CD14-positive monocyte (primary cell): ENCODE measurements at regions not wholly inside any gene's neighbourhood (a gene's known extent, or its start where the extent isn't known, plus 50 kb on each side); places are given as distances from the start of the nearest gene placed in this dataset.

Experiments used
- DNase-seq, 3 donors: peaks; one replicate each; pipeline ENCODE4 v3.0.0-alpha.2; 2011 to 2022
- H2AFZ ChIP-seq: 2 replicates; pipeline ENCODE4 v1.6.0; 2012; ENCODE audit warnings: mild to moderate bottlenecking, low read depth, low read length, inconsistent platforms; ENCODE audit not compliant: insufficient read depth, poor library complexity, severe bottlenecking
- H3K27ac ChIP-seq, 2 donors: 1 replicate in 1 of 2; 2 replicates in 1 of 2; pipeline ENCODE4 v1.5.1; 2012 to 2013; ENCODE audit warnings: low read length in 2 of 2, control low read depth in 1 of 2, inconsistent platforms in 1 of 2, low read depth in 1 of 2, mild to moderate bottlenecking in 1 of 2
- H3K27me3 ChIP-seq, 2 donors: one replicate each; pipeline versions ENCODE4 v1.6.0 to v1.6.1; 2011 to 2013; ENCODE audit warnings: low read length in 2 of 2; ENCODE audit not compliant: control insufficient read depth in 2 of 2, insufficient read depth in 2 of 2
- H3K36me3 ChIP-seq, 2 donors: replicated peaks in 1 of 2; 1 replicate in 1 of 2; 2 replicates in 1 of 2; pipeline versions ENCODE4 v1.5.1 to v1.6.1; 2012 to 2013; ENCODE audit warnings: low read length in 2 of 2, control low read depth in 1 of 2, inconsistent platforms in 1 of 2, mild to moderate bottlenecking in 1 of 2; ENCODE audit not compliant: insufficient read depth in 2 of 2, control insufficient read depth in 1 of 2
- H3K4me1 ChIP-seq, 2 donors: 1 replicate in 1 of 2; 2 replicates in 1 of 2; pipeline versions ENCODE4 v1.5.1 to v1.6.1; 2012 to 2013; ENCODE audit warnings: low read length in 2 of 2, control low read depth in 1 of 2, inconsistent platforms in 1 of 2, mild to moderate bottlenecking in 1 of 2, moderate library complexity in 1 of 2; ENCODE audit not compliant: insufficient read depth in 2 of 2, control insufficient read depth in 1 of 2
- H3K4me2 ChIP-seq: replicated peaks from 2 replicates; pipeline ENCODE3; 2012; ENCODE audit warnings: low read length, moderate library complexity, mild to moderate bottlenecking; ENCODE audit not compliant: poor library complexity, severe bottlenecking; ENCODE audit errors: extremely low read depth
- H3K4me3 ChIP-seq, 3 experiments: fragments of 200-600 bp in 1 of 3; sonication (generic) in 1 of 3; replicated peaks in 1 of 3; 1 replicate in 2 of 3; 2 replicates in 1 of 3; pipeline ENCODE4 v1.5.1; 2011 to 2013; ENCODE audit warnings: low read length in 3 of 3, mild to moderate bottlenecking in 3 of 3, control low read depth in 2 of 3, low read depth in 2 of 3, inconsistent platforms in 1 of 3, moderate library complexity in 1 of 3
- H3K79me2 ChIP-seq: 2 replicates; pipeline ENCODE4 v1.6.0; 2012; ENCODE audit warnings: mild to moderate bottlenecking, control low read depth, inconsistent platforms, low read length, moderate library complexity; ENCODE audit not compliant: insufficient read depth
- H3K9ac ChIP-seq: 2 replicates; pipeline ENCODE4 v1.6.0; 2017; ENCODE audit warnings: low read length, mild to moderate bottlenecking; ENCODE audit not compliant: insufficient read depth, poor library complexity, severe bottlenecking
- H3K9me3 ChIP-seq, 2 donors: replicated peaks in 1 of 2; 1 replicate in 1 of 2; 2 replicates in 1 of 2; pipeline versions ENCODE4 v1.5.1 to v1.6.1; 2012 to 2013; ENCODE audit warnings: low read length in 2 of 2, control low read depth in 1 of 2; ENCODE audit not compliant: control insufficient read depth in 1 of 2, insufficient read depth in 1 of 2
- H4K20me1 ChIP-seq: 2 replicates; pipeline ENCODE4 v1.6.0; 2012; ENCODE audit warnings: mild to moderate bottlenecking, low read length, control low read depth, moderate library complexity; ENCODE audit not compliant: insufficient read depth
- H3K27ac Mint-ChIP-seq, 7 donors: one replicate each; pipeline ENCODE4 v1.8.0; 2020; ENCODE audit warnings: mild to moderate bottlenecking in 7 of 7, mixed read lengths in 7 of 7, moderate library complexity in 6 of 7, inconsistent platforms in 2 of 7
- H3K27me3 Mint-ChIP-seq, 3 donors: one replicate each; pipeline ENCODE4 v1.8.0; 2021 to 2022; ENCODE audit warnings: low read depth in 3 of 3, mild to moderate bottlenecking in 3 of 3, mixed read lengths in 3 of 3, moderate library complexity in 3 of 3, inconsistent platforms in 1 of 3
- H3K36me3 Mint-ChIP-seq, 2 donors: one replicate each; pipeline ENCODE4 v1.8.0; 2020; ENCODE audit warnings: mixed read lengths in 2 of 2, inconsistent platforms in 1 of 2, mild to moderate bottlenecking in 1 of 2
- H3K4me1 Mint-ChIP-seq: one replicate; pipeline ENCODE4 v1.8.0; 2020; ENCODE audit warnings: mild to moderate bottlenecking, mixed read lengths
- H3K4me3 Mint-ChIP-seq, 2 donors: one replicate each; pipeline ENCODE4 v1.8.0; 2020; ENCODE audit warnings: mild to moderate bottlenecking in 2 of 2, mixed read lengths in 2 of 2, moderate library complexity in 1 of 2
- H3K9me3 Mint-ChIP-seq, 7 donors: one replicate each; pipeline ENCODE4 v1.8.0; 2020 to 2022; ENCODE audit warnings: mixed read lengths in 7 of 7, mild to moderate bottlenecking in 6 of 7, moderate library complexity in 6 of 7, inconsistent platforms in 2 of 7
- WGBS: methylation state at CpG from one replicate; pipeline ENCODE4 v1.1.5; 2013; ENCODE audit warnings: missing lambda C conversion rate; ENCODE audit not compliant: insufficient coverage; 5-methylcytosine and 5-hydroxymethylcytosine counted together
- intact Hi-C, 2 donors: fragments of 100-400 bp; cut with micrococcal nuclease; formaldehyde crosslinking; loops; one replicate each; pipeline versions ENCODE4 v1.15.0 to v1.15.1; 2023
- TF ChIP-seq, protein P1 (sequence below): fragments of 200-600 bp; IDR thresholded peaks from one replicate; pipeline ENCODE4 v1.8.0; 2022; ENCODE audit warnings: antibody characterized with exemption, mild to moderate bottlenecking

DNA sequence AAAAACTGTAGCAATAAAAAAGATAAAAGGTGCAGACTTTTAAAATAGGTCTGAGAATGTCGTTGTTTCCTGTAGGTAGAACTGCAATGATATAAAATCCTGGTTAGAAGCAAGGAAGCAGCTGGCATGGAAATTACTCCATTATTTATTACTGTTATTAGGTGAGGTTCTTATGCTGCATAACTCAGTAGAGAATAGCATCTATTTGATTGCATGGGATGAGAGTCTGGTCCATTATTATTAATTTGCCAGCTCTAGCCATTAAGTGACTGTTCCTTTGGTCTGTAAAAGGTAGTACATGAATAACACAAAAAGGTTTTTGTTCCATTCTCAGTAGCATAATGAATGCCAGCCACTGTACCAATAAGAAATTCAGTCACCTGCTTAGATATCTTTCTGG, 358.6 kb downstream of the RBM43 start:
- no peaks in the 10 kb centered on the region for H3K36me3 Mint-ChIP-seq
- intact Hi-C loops, result no loop called here
- Histone ChIP-seq H4K20me1 (no peaks in the 10 kb centered on the region), H3K9ac (no peak overlapping the region), H2AFZ (no peak overlapping the region), H3K4me3 (no peak overlapping the region), H3K27me3 (no peaks in the 10 kb centered on the region), H3K79me2 (no peaks in the 10 kb centered on the region), H3K9me3 (peaks cover 6 to 25% of the 10 kb centered on the region in 2 donors), H3K4me1 (no peaks in the 10 kb centered on the region), H3K4me2 (no peak overlapping the region), H3K36me3 (no peaks in the 10 kb centered on the region), H3K27ac (no peak overlapping the region)
- TF ChIP-seq, protein P1, sequence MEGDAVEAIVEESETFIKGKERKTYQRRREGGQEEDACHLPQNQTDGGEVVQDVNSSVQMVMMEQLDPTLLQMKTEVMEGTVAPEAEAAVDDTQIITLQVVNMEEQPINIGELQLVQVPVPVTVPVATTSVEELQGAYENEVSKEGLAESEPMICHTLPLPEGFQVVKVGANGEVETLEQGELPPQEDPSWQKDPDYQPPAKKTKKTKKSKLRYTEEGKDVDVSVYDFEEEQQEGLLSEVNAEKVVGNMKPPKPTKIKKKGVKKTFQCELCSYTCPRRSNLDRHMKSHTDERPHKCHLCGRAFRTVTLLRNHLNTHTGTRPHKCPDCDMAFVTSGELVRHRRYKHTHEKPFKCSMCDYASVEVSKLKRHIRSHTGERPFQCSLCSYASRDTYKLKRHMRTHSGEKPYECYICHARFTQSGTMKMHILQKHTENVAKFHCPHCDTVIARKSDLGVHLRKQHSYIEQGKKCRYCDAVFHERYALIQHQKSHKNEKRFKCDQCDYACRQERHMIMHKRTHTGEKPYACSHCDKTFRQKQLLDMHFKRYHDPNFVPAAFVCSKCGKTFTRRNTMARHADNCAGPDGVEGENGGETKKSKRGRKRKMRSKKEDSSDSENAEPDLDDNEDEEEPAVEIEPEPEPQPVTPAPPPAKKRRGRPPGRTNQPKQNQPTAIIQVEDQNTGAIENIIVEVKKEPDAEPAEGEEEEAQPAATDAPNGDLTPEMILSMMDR, result no peak
- peaks cover 8 to 23% (median 16%) of the 10 kb centered on the region in 7 donors for H3K9me3 Mint-ChIP-seq
- H3K27ac Mint-ChIP-seq, result no peak overlapping the region
- H3K4me3 Mint-ChIP-seq, result no peak overlapping the region
- peaks cover 1 to 4% (median 2%) of the 10 kb centered on the region in 3 donors for H3K27me3 Mint-ChIP-seq
- WGBS, result no CpG with 5 or more reads among the region's 1 CpG
- no peak for DNase-seq
- H3K4me1 Mint-ChIP-seq, result no peaks in the 10 kb centered on the region

DNA sequence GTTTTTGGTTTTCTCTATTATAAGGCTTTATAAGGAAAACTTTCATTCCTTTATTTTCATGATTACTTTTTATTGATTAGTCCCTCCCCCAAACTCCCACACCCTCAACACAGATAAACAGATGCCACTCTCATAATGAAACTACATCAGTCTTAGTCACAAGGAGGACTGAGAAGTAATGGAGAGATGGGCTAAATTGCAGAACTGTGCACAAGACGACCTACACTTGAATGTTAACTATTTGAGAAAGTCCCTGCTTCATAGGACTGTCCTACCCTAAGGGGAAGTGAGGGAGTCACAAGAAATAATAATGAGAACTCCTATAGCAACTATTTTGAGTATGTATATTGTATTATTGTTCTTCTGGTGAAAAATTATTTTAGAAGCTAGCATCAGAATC, 360.8 kb downstream of the RBM43 start:
- H3K9me3 ChIP-seq, result peaks cover 6 to 25% of the 10 kb centered on the region in 2 donors
- H2AFZ ChIP-seq, result no peak overlapping the region
- TF ChIP-seq, protein P1, result no peak
- H3K79me2 ChIP-seq, result no peaks in the 10 kb centered on the region
- no peak overlapping the region for H3K4me3 ChIP-seq
- H3K36me3 ChIP-seq, result no peaks in the 10 kb centered on the region
- WGBS, result no CpG with 5 or more reads among the region's 1 CpG
- H3K9ac ChIP-seq, result no peak overlapping the region
- no peaks in the 10 kb centered on the region for H3K4me1 Mint-ChIP-seq
- H3K27me3 Mint-ChIP-seq, result peaks cover 0 to 2% (median 0%) of the 10 kb centered on the region in 3 donors
- DNase-seq, result no peak
- H3K4me2 ChIP-seq, result no peak overlapping the region
- no peaks in the 10 kb centered on the region for H3K27me3 ChIP-seq
- no peak overlapping the region for H3K4me3 Mint-ChIP-seq
- intact Hi-C loops, result no loop called here
- no peaks in the 10 kb centered on the region for H3K36me3 Mint-ChIP-seq
- H3K4me1 ChIP-seq, result no peaks in the 10 kb centered on the region
- peaks cover 6 to 22% (median 14%) of the 10 kb centered on the region in 7 donors for H3K9me3 Mint-ChIP-seq
- no peaks in the 10 kb centered on the region for H4K20me1 ChIP-seq
- no peak overlapping the region for H3K27ac ChIP-seq
- H3K27ac Mint-ChIP-seq, result no peak overlapping the region
